HG03520 (cell line): ENCODE measurements at regions not wholly inside any gene's neighbourhood (a gene's known extent, or its start where the extent isn't known, plus 50 kb on each side); places are given as distances from the start of the nearest gene placed in this dataset.

Experiments used
- ATAC-seq: cut with Tn5 transposase; IDR thresholded peaks from one replicate; pipeline ENCODE4 v1.9.1; 2021; ENCODE audit warnings: mild to moderate bottlenecking, moderate library complexity; ENCODE audit not compliant: unreplicated experiment

- no peak for ATAC-seq
Measured at GRCh38 chr3:163891771-163892170, 1186.5 kb downstream of the SI start.

- no peak for ATAC-seq
Measured at GRCh38 chr3:163890661-163891060, 1187.6 kb downstream of the SI start.

GRCh38 chr3:163879172-163879571 is 1199.1 kb downstream of the SI start:
- ATAC-seq = no peak

- ATAC-seq = no peak
Measured at GRCh38 chr3:163878396-163878795, 1199.9 kb downstream of the SI start.

- no peak for ATAC-seq
Measured at GRCh38 chr3:163877805-163878204, 1200.5 kb downstream of the SI start.

GRCh38 chr3:163863146-163863545 is 1215.2 kb downstream of the SI start:
- no peak for ATAC-seq

GRCh38 chr3:163852233-163852632 is 1226.1 kb downstream of the SI start:
- no peak for ATAC-seq

GRCh38 chr3:163838769-163839168 is 1239.5 kb downstream of the SI start:
- no peak for ATAC-seq

GRCh38 chr3:163832547-163832946 is 1245.7 kb downstream of the SI start:
- no peak for ATAC-seq

GRCh38 chr3:163821841-163822240 is 1256.5 kb downstream of the SI start:
- no peak for ATAC-seq

- no peak for ATAC-seq
Measured at GRCh38 chr3:163817015-163817414, 1261.3 kb downstream of the SI start.

GRCh38 chr3:163813935-163814334 is 1264.4 kb downstream of the SI start:
- ATAC-seq = no peak

- no peak for ATAC-seq
Measured at GRCh38 chr3:163812006-163812405, 1266.3 kb downstream of the SI start.

- no peak for ATAC-seq
Measured at GRCh38 chr3:163809540-163809993, 1268.7 kb downstream of the SI start.

- ATAC-seq = no peak
Measured at GRCh38 chr3:163786416-163786815, 1291.9 kb downstream of the SI start.

GRCh38 chr3:163785693-163786092 is 1292.6 kb downstream of the SI start:
- no peak for ATAC-seq

- ATAC-seq = no peak
Measured at GRCh38 chr3:163779396-163780344, 1298.6 kb downstream of the SI start.

- no peak for ATAC-seq
Measured at GRCh38 chr3:163776743-163777142, 1301.6 kb downstream of the SI start.

GRCh38 chr3:163773136-163773535 is 1305.2 kb downstream of the SI start:
- no peak for ATAC-seq

GRCh38 chr3:163768048-163768447 is 1310.2 kb downstream of the SI start:
- no peak for ATAC-seq

GRCh38 chr3:163766112-163766511 is 1312.2 kb downstream of the SI start:
- ATAC-seq = no peak

GRCh38 chr3:163753033-163753432 is 1325.3 kb downstream of the SI start:
- ATAC-seq = no peak

- ATAC-seq = no peak
Measured at GRCh38 chr3:163745204-163745603, 1333.1 kb downstream of the SI start.
